PC-9 (cell line): ENCODE measurements at regions not wholly inside any gene's neighbourhood (a gene's known extent, or its start where the extent isn't known, plus 50 kb on each side); places are given as distances from the start of the nearest gene placed in this dataset.

Experiments
- CTCF ChIP-seq: fragments of 200-600 bp; sonication (generic); conservative IDR thresholded peaks from 2 replicates; pipeline ENCODE4 v1.6.1; 2017; ENCODE audit warnings: mixed run types, antibody characterized with exemption, mild to moderate bottlenecking, moderate library complexity
- EZH2 ChIP-seq: fragments of 200-600 bp; sonication (generic); IDR thresholded peaks from 2 replicates; pipeline ENCODE4 v1.8.0; 2017; ENCODE audit warnings: antibody characterized with exemption, low read depth

GRCh38 chr21:33122507-33122906 lies 52.6 kb downstream of the OLIG1 start:
- TF ChIP-seq EZH2, result no peak
- TF ChIP-seq CTCF, result no peak
